Trophoblast cell (in vitro differentiated cells and primary cell): ENCODE measurements at regions not wholly inside any gene's neighbourhood (a gene's known extent, or its start where the extent isn't known, plus 50 kb on each side); places are given as distances from the start of the nearest gene placed in this dataset.
A peak's percentile ranks its signal among the peaks of the same experiment; 100 is the strongest.

ENCODE experiments used
- DNase-seq, 2 donors: peaks; one replicate each; pipeline ENCODE4 v3.0.0-alpha.2; 2016
- H2AFZ ChIP-seq: 2 replicates; pipeline ENCODE4 v1.6.1; 2013; ENCODE audit warnings: low read length, moderate library complexity, mild to moderate bottlenecking; ENCODE audit not compliant: insufficient read depth, poor library complexity
- H2AK5ac ChIP-seq: 2 replicates; pipeline ENCODE4 v1.6.1; 2013; ENCODE audit warnings: mild to moderate bottlenecking, low read length
- H2BK120ac ChIP-seq: 2 replicates; pipeline ENCODE4 v1.6.1; 2013; ENCODE audit warnings: low read length, mild to moderate bottlenecking, moderate library complexity; ENCODE audit not compliant: insufficient read depth, poor library complexity
- H2BK12ac ChIP-seq: 2 replicates; pipeline ENCODE4 v1.6.1; 2013; ENCODE audit warnings: mild to moderate bottlenecking, low read length, moderate library complexity
- H2BK5ac ChIP-seq: 2 replicates; pipeline ENCODE4 v1.6.1; 2013; ENCODE audit warnings: low read length, low read depth, moderate library complexity, mild to moderate bottlenecking; ENCODE audit not compliant: poor library complexity
- H3K14ac ChIP-seq: 2 replicates; pipeline ENCODE4 v1.6.1; 2013; ENCODE audit warnings: mild to moderate bottlenecking, low read length
- H3K18ac ChIP-seq: 2 replicates; pipeline ENCODE4 v1.6.1; 2013; ENCODE audit warnings: mild to moderate bottlenecking, low read length
- H3K23ac ChIP-seq: 2 replicates; pipeline ENCODE4 v1.6.1; 2013; ENCODE audit warnings: low read length
- H3K27ac ChIP-seq: 2 replicates; pipeline ENCODE4 v1.5.1; 2013; ENCODE audit warnings: low read depth, mild to moderate bottlenecking, inconsistent platforms, low read length, moderate library complexity
- H3K27me3 ChIP-seq: 2 replicates; pipeline ENCODE4 v1.6.1; 2013; ENCODE audit warnings: inconsistent platforms, mild to moderate bottlenecking, low read length, moderate library complexity; ENCODE audit not compliant: insufficient read depth
- H3K36me3 ChIP-seq, 2 experiments: 1 replicate in 1 of 2; 2 replicates in 1 of 2; pipeline ENCODE4 v1.6.1; 2013; ENCODE audit warnings: low read length in 2 of 2, mild to moderate bottlenecking in 2 of 2, moderate library complexity in 1 of 2; ENCODE audit not compliant: insufficient read depth in 2 of 2, control insufficient read depth in 1 of 2
- H3K4ac ChIP-seq: 2 replicates; pipeline ENCODE4 v1.6.1; 2013; ENCODE audit warnings: low read depth, mild to moderate bottlenecking, low read length, moderate library complexity
- H3K4me1 ChIP-seq, 2 experiments: 1 replicate in 1 of 2; 2 replicates in 1 of 2; pipeline ENCODE4 v1.6.1; 2013; ENCODE audit warnings: low read length in 2 of 2, mild to moderate bottlenecking in 2 of 2, moderate library complexity in 1 of 2; ENCODE audit not compliant: insufficient read depth in 2 of 2, control insufficient read depth in 1 of 2
- H3K4me2 ChIP-seq: 2 replicates; pipeline ENCODE4 v1.6.1; 2013; ENCODE audit warnings: inconsistent platforms, mild to moderate bottlenecking, low read length, moderate library complexity
- H3K4me3 ChIP-seq: 2 replicates; pipeline ENCODE4 v1.5.1; 2013; ENCODE audit warnings: mild to moderate bottlenecking, low read depth, low read length, inconsistent platforms
- H3K79me1 ChIP-seq: one replicate; pipeline ENCODE4 v1.6.1; 2013; ENCODE audit warnings: low read length
- H3K79me2 ChIP-seq: 2 replicates; pipeline ENCODE4 v1.6.1; 2013; ENCODE audit warnings: low read length, mild to moderate bottlenecking; ENCODE audit not compliant: control insufficient read depth, insufficient read depth, poor library complexity
- H3K9ac ChIP-seq: 2 replicates; pipeline ENCODE4 v1.6.1; 2013; ENCODE audit warnings: mild to moderate bottlenecking, low read length
- H3K9me3 ChIP-seq: 2 replicates; pipeline ENCODE4 v1.6.1; 2013; ENCODE audit warnings: low read depth, mild to moderate bottlenecking, control low read depth, inconsistent platforms, low read length; ENCODE audit not compliant: insufficient read depth
- H4K12ac ChIP-seq: 2 replicates; pipeline ENCODE4 v1.6.1; 2013; ENCODE audit warnings: low read depth, mild to moderate bottlenecking, low read length, moderate library complexity
- H4K8ac ChIP-seq: 2 replicates; pipeline ENCODE4 v1.6.1; 2013; ENCODE audit warnings: low read depth, mild to moderate bottlenecking, low read length, moderate library complexity
- H4K91ac ChIP-seq: one replicate; pipeline ENCODE4 v1.6.1; 2013; ENCODE audit warnings: low read depth, mild to moderate bottlenecking, low read length, moderate library complexity
- WGBS: extraction: QIAGEN DNeasy Blood & Tissue Kit; methylation state at CpG from one replicate; pipeline ENCODE4 v1.1.7; 2013; ENCODE audit warnings: missing lambda C conversion rate; ENCODE audit not compliant: insufficient read length, insufficient coverage; ENCODE audit errors: extremely low coverage; 5-methylcytosine and 5-hydroxymethylcytosine counted together

- no peak overlapping the region for H2BK120ac ChIP-seq
- no peak overlapping the region for H4K12ac ChIP-seq
- H3K9ac ChIP-seq, result no peak overlapping the region
- H3K23ac ChIP-seq, result no peak overlapping the region
- H3K14ac ChIP-seq, result no peak overlapping the region
- WGBS, result no CpG with 5 or more reads among the region's 13 CpGs
- H2AK5ac ChIP-seq, result no peak overlapping the region
- no peak overlapping the region for H3K18ac ChIP-seq
- no peak for DNase-seq
- no peak overlapping the region for H3K4ac ChIP-seq
- H3K27me3 ChIP-seq, result no peaks in the 10 kb centered on the region
- no peaks in the 10 kb centered on the region for H3K79me1 ChIP-seq
- H3K4me1 ChIP-seq, result no peaks in the 10 kb centered on the region
- H3K36me3 ChIP-seq, result no peaks in the 10 kb centered on the region
- H3K79me2 ChIP-seq, result no peaks in the 10 kb centered on the region
- no peak overlapping the region for H3K4me3 ChIP-seq
- H4K8ac ChIP-seq, result no peak overlapping the region
- no peak overlapping the region for H2AFZ ChIP-seq
- no peaks in the 10 kb centered on the region for H3K9me3 ChIP-seq
- no peak overlapping the region for H2BK5ac ChIP-seq
- H2BK12ac ChIP-seq, result no peak overlapping the region
- H3K4me2 ChIP-seq, result no peak overlapping the region
- H3K27ac ChIP-seq, result no peak overlapping the region
- no peak overlapping the region for H4K91ac ChIP-seq
Measured at GRCh38 chr3:10583798-10584708, 78.7 kb upstream of the ATP2B2 start.

- DNase-seq, result no peak
- H2BK120ac ChIP-seq, result no peak overlapping the region
- no peak overlapping the region for H2BK12ac ChIP-seq
- H3K4me2 ChIP-seq, result no peak overlapping the region
- no peaks in the 10 kb centered on the region for H3K79me1 ChIP-seq
- H3K79me2 ChIP-seq, result no peaks in the 10 kb centered on the region
- no peak overlapping the region for H2AK5ac ChIP-seq
- no peak overlapping the region for H3K4me3 ChIP-seq
- no peak overlapping the region for H4K12ac ChIP-seq
- peaks cover 4% of the 10 kb centered on the region for H3K9me3 ChIP-seq
- H3K27ac ChIP-seq, result no peak overlapping the region
- H2AFZ ChIP-seq, result no peak overlapping the region
- H3K9ac ChIP-seq, result no peak overlapping the region
- H3K36me3 ChIP-seq, result no peaks in the 10 kb centered on the region
- no peak overlapping the region for H3K23ac ChIP-seq
- no peak overlapping the region for H3K4ac ChIP-seq
- WGBS, result no CpG with 5 or more reads among the region's 1 CpG
- no peak overlapping the region for H2BK5ac ChIP-seq
- no peak overlapping the region for H4K8ac ChIP-seq
- no peak overlapping the region for H4K91ac ChIP-seq
- H3K18ac ChIP-seq, result no peak overlapping the region
- H3K14ac ChIP-seq, result no peak overlapping the region
- H3K27me3 ChIP-seq, result no peaks in the 10 kb centered on the region
- no peaks in the 10 kb centered on the region for H3K4me1 ChIP-seq
Measured at GRCh38 chr3:10585945-10586344, 80.6 kb upstream of the ATP2B2 start.

GRCh38 chr3:10594915-10595314 is 89.5 kb upstream of the ATP2B2 start:
- H3K36me3 ChIP-seq, result no peaks in the 10 kb centered on the region
- no peaks in the 10 kb centered on the region for H3K4me1 ChIP-seq
- no peak overlapping the region for H4K12ac ChIP-seq
- H3K4me2 ChIP-seq, result no peak overlapping the region
- no peak overlapping the region for H2AK5ac ChIP-seq
- no peak overlapping the region for H3K23ac ChIP-seq
- no peaks in the 10 kb centered on the region for H3K79me1 ChIP-seq
- no peak overlapping the region for H4K8ac ChIP-seq
- no peak overlapping the region for H2BK120ac ChIP-seq
- H3K14ac ChIP-seq, result no peak overlapping the region
- DNase-seq, result peak; percentile 37 to 73
- H3K4me3 ChIP-seq, result no peak overlapping the region
- H3K9me3 ChIP-seq, result peaks cover 8% of the 10 kb centered on the region
- no peak overlapping the region for H3K4ac ChIP-seq
- no peaks in the 10 kb centered on the region for H3K27me3 ChIP-seq
- no peak overlapping the region for H4K91ac ChIP-seq
- H2BK12ac ChIP-seq, result no peak overlapping the region
- H2BK5ac ChIP-seq, result no peak overlapping the region
- no peak overlapping the region for H3K18ac ChIP-seq
- no peak overlapping the region for H3K9ac ChIP-seq
- H3K27ac ChIP-seq, result no peak overlapping the region
- no peaks in the 10 kb centered on the region for H3K79me2 ChIP-seq
- WGBS, result no CpG with 5 or more reads among the region's 8 CpGs
- no peak overlapping the region for H2AFZ ChIP-seq

- H3K27me3 ChIP-seq, result no peaks in the 10 kb centered on the region
- H3K4me3 ChIP-seq, result peak overlapping the region; percentile 55
- H3K14ac ChIP-seq, result no peak overlapping the region
- no peak overlapping the region for H2AK5ac ChIP-seq
- no peak overlapping the region for H2BK12ac ChIP-seq
- H3K9ac ChIP-seq, result no peak overlapping the region
- H3K23ac ChIP-seq, result peak overlapping the region; percentile 76
- H3K4me2 ChIP-seq, result no peak overlapping the region
- no peak overlapping the region for H4K91ac ChIP-seq
- no peaks in the 10 kb centered on the region for H3K79me1 ChIP-seq
- H2BK120ac ChIP-seq, result no peak overlapping the region
- H3K18ac ChIP-seq, result no peak overlapping the region
- H3K79me2 ChIP-seq, result no peaks in the 10 kb centered on the region
- no peak overlapping the region for H3K27ac ChIP-seq
- H4K12ac ChIP-seq, result no peak overlapping the region
- DNase-seq, result no peak
- no peak overlapping the region for H2BK5ac ChIP-seq
- H3K36me3 ChIP-seq, result no peaks in the 10 kb centered on the region
- H3K4ac ChIP-seq, result no peak overlapping the region
- no peak overlapping the region for H2AFZ ChIP-seq
- no peaks in the 10 kb centered on the region for H3K4me1 ChIP-seq
- H3K9me3 ChIP-seq, result peaks cover 5% of the 10 kb centered on the region
- no CpG with 5 or more reads among the region's 13 CpGs for WGBS
- no peak overlapping the region for H4K8ac ChIP-seq
Measured at GRCh38 chr3:10596746-10597448, 91.5 kb upstream of the ATP2B2 start.
